K562 (cell line): ENCODE measurements at regions not wholly inside any gene's neighbourhood (a gene's known extent, or its start where the extent isn't known, plus 50 kb on each side); places are given as distances from the start of the nearest gene placed in this dataset.
"Not testable (repeated sequence)": the region's sequence is repeated elsewhere in the genome, so short reads cannot be mapped to it uniquely, and the experiment has no call there.

Experiments used
- ATAC-seq: fragments of 200-7000 bp; cut with Tn5 transposase; 3 replicates; pipeline ENCODE4 v1.9.1; 2020; ENCODE audit warnings: moderate library complexity
- BruUV-seq: library from RNA; stranded (reverse); fragments of 400-500 nt; replicated peaks from 2 replicates; lab custom pipeline; 2021; lab: Mats Ljungman, UMichigan
- CTCF ChIA-PET: fragments of 300-600 bp; formaldehyde crosslinking; extraction: SDS; loops from one replicate; lab custom pipeline; 2021; ENCODE audit warnings: low intra/inter-chr PET ratio; lab: Yijun Ruan, JAX
- POLR2A ChIA-PET: fragments of 300-600, 350-650 bp; sonication (Branson Sonifier 250); formaldehyde crosslinking; extraction: SDS; loops from one replicate; lab custom pipeline; 2021; ENCODE audit warnings: antibody characterized with exemption, inconsistent platforms; lab: Yijun Ruan, JAX
- DNase-seq, 4 experiments: peaks; one replicate each; pipeline versions ENCODE4 v3.0.0 to v3.0.0-alpha.2; 2011 to 2018; ENCODE audit warnings: low spot score in 3 of 4, mixed read lengths in 3 of 4; ENCODE audit errors: extremely low read depth in 1 of 4
- FAIRE-seq: peaks from 2 replicates; lab custom pipeline; 2011; peaks lifted over from hg19 to GRCh38; lab: Jason Lieb, UNC
- H2AFZ ChIP-seq: 2 replicates; pipeline ENCODE4 v1.6.0; 2011; ENCODE audit warnings: low read depth, low read length, control low read depth, inconsistent platforms
- H3K27ac ChIP-seq: fragments of 200-600 bp; 3 replicates; pipeline ENCODE4 v1.8.0; 2011; ENCODE audit warnings: low read depth, mild to moderate bottlenecking, control low read depth, inconsistent platforms, low read length, moderate library complexity, mixed read lengths; ENCODE audit errors: extremely low read depth
- H3K27me3 ChIP-seq, 2 experiments: fragments of 300-600 bp in 1 of 2; 2 replicates in 1 of 2; 3 replicates in 1 of 2; pipeline versions ENCODE4 v1.6.0 to v1.8.0; 2011; ENCODE audit warnings: inconsistent platforms in 2 of 2, low read length in 2 of 2, mild to moderate bottlenecking in 1 of 2, mixed read lengths in 1 of 2, moderate library complexity in 1 of 2; ENCODE audit not compliant: control insufficient read depth in 2 of 2, insufficient read depth in 2 of 2
- H3K36me3 ChIP-seq: fragments of 300-600 bp; 3 replicates; pipeline ENCODE4 v1.8.0; 2011; ENCODE audit warnings: mild to moderate bottlenecking, low read length, inconsistent platforms; ENCODE audit not compliant: control insufficient read depth, insufficient read depth
- H3K4me1 ChIP-seq, 2 experiments: fragments of 200-600 bp in 1 of 2; replicated peaks in 1 of 2; 2 replicates in 1 of 2; 3 replicates in 1 of 2; pipeline versions ENCODE4 v1.5.1 to v1.8.0; 2011; ENCODE audit warnings: inconsistent platforms in 2 of 2, low read length in 2 of 2, mild to moderate bottlenecking in 1 of 2, mixed read lengths in 1 of 2, moderate library complexity in 1 of 2; ENCODE audit not compliant: control insufficient read depth in 2 of 2, insufficient read depth in 2 of 2
- H3K4me2 ChIP-seq: 2 replicates; pipeline ENCODE4 v1.6.1; 2011; ENCODE audit warnings: low read length, control low read depth, inconsistent platforms, mixed read lengths; ENCODE audit not compliant: insufficient read depth
- H3K4me3 ChIP-seq: fragments of 200-600 bp; sonication (generic), shearing (Covaris generic); 2 replicates; pipeline ENCODE4 v1.5.1; 2016; ENCODE audit warnings: control low read depth, inconsistent platforms
- H3K79me2 ChIP-seq: fragments of 200-600 bp; 3 replicates; pipeline ENCODE4 v1.8.0; 2011; ENCODE audit warnings: low read length, inconsistent platforms; ENCODE audit not compliant: control insufficient read depth, insufficient read depth
- H3K9ac ChIP-seq, 2 experiments: 2 replicates each; pipeline versions ENCODE4 v1.6.0 to v1.6.1; 2011; ENCODE audit warnings: low read depth in 2 of 2, low read length in 2 of 2, control low read depth in 1 of 2, inconsistent platforms in 1 of 2, mild to moderate bottlenecking in 1 of 2, mixed read lengths in 1 of 2; ENCODE audit not compliant: insufficient read depth in 1 of 2
- H3K9me1 ChIP-seq: one replicate; pipeline ENCODE4 v1.6.0; 2011; ENCODE audit warnings: inconsistent platforms, mild to moderate bottlenecking, low read length, moderate library complexity; ENCODE audit not compliant: control insufficient read depth, insufficient read depth
- H3K9me3 ChIP-seq: replicated peaks from 2 replicates; pipeline ENCODE4 v1.5.1; 2011; ENCODE audit warnings: low read depth, low read length, inconsistent platforms; ENCODE audit not compliant: control insufficient read depth, insufficient read depth
- H4K20me1 ChIP-seq: replicated peaks from 2 replicates; pipeline ENCODE4 v1.6.1; 2011; ENCODE audit warnings: low read length, inconsistent platforms, mixed read lengths; ENCODE audit not compliant: control insufficient read depth, insufficient read depth
- EGR1 ChIP-seq: fragments of 450-650 bp; conservative IDR thresholded peaks from 2 replicates; pipeline ENCODE4 v1.6.1; 2017; ENCODE audit warnings: mild to moderate bottlenecking
- SPI1 ChIP-seq: IDR thresholded peaks from 2 replicates; pipeline ENCODE4 v1.6.1; 2011; ENCODE audit warnings: low read depth, low read length, control low read depth, borderline replicate concordance
- ZNF609 ChIP-seq: sonication (generic); formaldehyde crosslinking; IDR thresholded peaks from 2 replicates; pipeline ENCODE4 v1.8.1; 2023; ENCODE audit warnings: missing genetic modification reagents, mild to moderate bottlenecking, borderline replicate concordance
- ZNF696 ChIP-seq: fragments of 250-450 bp; sonication (Bioruptor Pico); conservative IDR thresholded peaks from 2 replicates; pipeline ENCODE4 v1.4.0; 2020; ENCODE audit warnings: mild to moderate bottlenecking, moderate library complexity
- WGBS: fragments of 100-300 bp; shearing (Covaris generic); methylation state at CpG from one replicate; pipeline ENCODE4 v1.1.6; 2016; ENCODE audit warnings: low coverage, mixed read lengths; ENCODE audit not compliant: insufficient coverage; ENCODE audit errors: missing lambda C conversion rate; 5-methylcytosine and 5-hydroxymethylcytosine counted together
- in situ Hi-C: fragments of 300-500 bp; cut with MboI; formaldehyde crosslinking; loops from 4 replicates; pipeline ENCODE4 v1.15.0; 2018; ENCODE audit warnings: inconsistent platforms, mixed read lengths
- intact Hi-C: fragments of 100-400 bp; cut with micrococcal nuclease; formaldehyde crosslinking; loops from 2 replicates; pipeline ENCODE4 v1.14.2; 2022

- Histone ChIP-seq H3K9me1 (no peaks in the 10 kb centered on the region), H4K20me1 (no peaks in the 10 kb centered on the region), H3K9ac (no peak overlapping the region), H3K36me3 (no peaks in the 10 kb centered on the region), H3K27me3 (no peaks in the 10 kb centered on the region), H3K4me1 (no peaks in the 10 kb centered on the region), H3K9me3 (no peaks in the 10 kb centered on the region; the same call in 1 of the 2 replicates), H3K4me3 (no peak overlapping the region), H2AFZ (peak overlapping the region; percentile 73), H3K27ac (no peak overlapping the region), H3K79me2 (no peaks in the 10 kb centered on the region), H3K4me2 (peak overlapping the region; percentile 22; the same call in 1 of the 2 replicates)
- intact Hi-C loops, result no loop called here
- 3% methylated on average over 7 of the region's 7 CpGs for WGBS
- peak; percentile 77 for ATAC-seq
- TF ChIP-seq EGR1 (peak; percentile 54), ZNF609 (CRISPR knock-in tag) (no peak), ZNF696 (CRISPR knock-in tag) (no peak), SPI1 (peak; percentile 68)
- no TSS peak for BruUV-seq
- ChIA-PET POLR2A (interaction anchor here (1.0 kb wide), 1 partner anchor 9 kb away, joined by 3 read pairs; no protein-coding TSS in a partner anchor), CTCF (no interaction called here)
- peak in 1 of 4 experiments; percentile 34 for DNase-seq
- in situ Hi-C loops, result no loop called here
- no peak for FAIRE-seq
These were observed 172.7 kb upstream of the NOX3 start for GRCh38 chr6:155628306-155628705.

- intact Hi-C loops, H3K9ac ChIP-seq, H3K27ac ChIP-seq, DNase-seq, BruUV-seq, H3K4me1 ChIP-seq, in situ Hi-C loops, CTCF ChIA-PET, H3K9me1 ChIP-seq, H4K20me1 ChIP-seq, H3K36me3 ChIP-seq, H3K9me3 ChIP-seq, H3K4me3 ChIP-seq, H3K79me2 ChIP-seq, ATAC-seq, FAIRE-seq, H3K27me3 ChIP-seq: not testable (repeated sequence)
- POLR2A ChIA-PET, result interaction anchor here (1.0 kb wide), 1 partner anchor 9 kb away, joined by 3 read pairs; no protein-coding TSS in a partner anchor
- Histone ChIP-seq H2AFZ (peak overlapping the region; percentile 73), H3K4me2 (peak overlapping the region; percentile 22; the same call in 1 of the 2 replicates)
- 33% methylated on average over 3 of the region's 4 CpGs for WGBS
These were observed 172.1 kb upstream of the NOX3 start for GRCh38 chr6:155627722-155628212.
